ENCODE measurements at regions not wholly inside any gene's neighbourhood (a gene's known extent, or its start where the extent isn't known, plus 50 kb on each side); places are given as distances from the start of the nearest gene placed in this dataset.

GRCh38 chr16:73225983-73226382, 178.1 kb upstream of the ZFHX3 start:
- Histone ChIP-seq H3K79me2 (ENCODE audit: control insufficient read depth, insufficient read depth, low read length) (no peaks in the 10 kb centered on the region), H3K27ac (ENCODE audit: control insufficient read depth, insufficient read depth) (no peak overlapping the region), H4K20me1 (ENCODE audit: control insufficient read depth, insufficient read depth) (no peaks in the 10 kb centered on the region), H2AFZ (ENCODE audit: control insufficient read depth, low read depth, low read length) (no peak overlapping the region), H3K36me3 (ENCODE audit: control insufficient read depth in 2 of 2, insufficient read depth in 2 of 2, low read length in 1 of 2) (no peaks in the 10 kb centered on the region), H3K4me2 (ENCODE audit: control insufficient read depth, insufficient read depth) (no peak overlapping the region), H3K9ac (ENCODE audit: control insufficient read depth, insufficient read depth, low read length) (no peak overlapping the region), H3K4me1 (ENCODE audit: control insufficient read depth, insufficient read depth, low read length) (no peaks in the 10 kb centered on the region), H3K4me3 (no peak overlapping the region), H3K27me3 (replicated peaks in 1 of 2; ENCODE audit: control insufficient read depth in 2 of 2, insufficient read depth in 2 of 2, low read length in 1 of 2) (no peaks in the 10 kb centered on the region), H3K9me3 (replicated peaks; ENCODE audit: control insufficient read depth, insufficient read depth, low read length) (no peaks in the 10 kb centered on the region)
- WGBS (ENCODE audit: insufficient coverage, insufficient replicate concordance, low lambda C conversion rate, missing lambda C conversion rate): 78% methylated on average over 5 of the region's 5 CpGs
- RAD21 ChIA-PET (ENCODE audit: unreplicated experiment): no interaction called here
- POLR2A ChIA-PET: no interaction called here
- ATAC-seq: no peak
- FAIRE-seq: no peak
- SMC1A ChIA-PET (ENCODE audit: uncharacterized antibody, unreplicated experiment): no interaction called here
- CTCF ChIA-PET: no interaction called here
- in situ Hi-C loops (cut with MboI): no loop called here
- no TSS peak for BruUV-seq (replicated peaks)
- TF ChIP-seq TCF3 (IDR thresholded peaks at IDR 0.05; ENCODE audit: borderline replicate concordance, insufficient read depth, low read depth, low read length) (no peak), RBBP5 (conservative IDR thresholded peaks at IDR 0.05) (no peak), ETV6 (conservative IDR thresholded peaks at IDR 0.05 in 1 of 2, IDR thresholded peaks at IDR 0.05 in 1 of 2; ENCODE audit: borderline replicate concordance in 1 of 2, low read depth in 1 of 2) (no peak), MYB (IDR thresholded peaks at IDR 0.05; ENCODE audit: borderline replicate concordance, low read depth, low read length) (no peak), CUX1 (IDR thresholded peaks at IDR 0.05; ENCODE audit: insufficient replicate concordance, low read depth, low read length) (no peak), CHD4 (IDR thresholded peaks at IDR 0.05) (no peak), ZNF384 (IDR thresholded peaks at IDR 0.05; ENCODE audit: borderline replicate concordance, low read depth, low read length) (no peak)
- TF ChIP-seq, protein P1, sequence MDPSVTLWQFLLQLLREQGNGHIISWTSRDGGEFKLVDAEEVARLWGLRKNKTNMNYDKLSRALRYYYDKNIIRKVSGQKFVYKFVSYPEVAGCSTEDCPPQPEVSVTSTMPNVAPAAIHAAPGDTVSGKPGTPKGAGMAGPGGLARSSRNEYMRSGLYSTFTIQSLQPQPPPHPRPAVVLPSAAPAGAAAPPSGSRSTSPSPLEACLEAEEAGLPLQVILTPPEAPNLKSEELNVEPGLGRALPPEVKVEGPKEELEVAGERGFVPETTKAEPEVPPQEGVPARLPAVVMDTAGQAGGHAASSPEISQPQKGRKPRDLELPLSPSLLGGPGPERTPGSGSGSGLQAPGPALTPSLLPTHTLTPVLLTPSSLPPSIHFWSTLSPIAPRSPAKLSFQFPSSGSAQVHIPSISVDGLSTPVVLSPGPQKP (IDR thresholded peaks at IDR 0.05; ENCODE audit: low read depth, low read length): no peak
- TF ChIP-seq, protein P2, sequence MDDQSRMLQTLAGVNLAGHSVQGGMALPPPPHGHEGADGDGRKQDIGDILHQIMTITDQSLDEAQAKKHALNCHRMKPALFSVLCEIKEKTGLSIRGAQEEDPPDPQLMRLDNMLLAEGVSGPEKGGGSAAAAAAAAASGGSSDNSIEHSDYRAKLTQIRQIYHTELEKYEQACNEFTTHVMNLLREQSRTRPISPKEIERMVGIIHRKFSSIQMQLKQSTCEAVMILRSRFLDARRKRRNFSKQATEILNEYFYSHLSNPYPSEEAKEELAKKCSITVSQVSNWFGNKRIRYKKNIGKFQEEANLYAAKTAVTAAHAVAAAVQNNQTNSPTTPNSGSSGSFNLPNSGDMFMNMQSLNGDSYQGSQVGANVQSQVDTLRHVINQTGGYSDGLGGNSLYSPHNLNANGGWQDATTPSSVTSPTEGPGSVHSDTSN (IDR thresholded peaks at IDR 0.05; ENCODE audit: insufficient replicate concordance, low read depth, low read length): no peak
- TF ChIP-seq, protein P3, sequence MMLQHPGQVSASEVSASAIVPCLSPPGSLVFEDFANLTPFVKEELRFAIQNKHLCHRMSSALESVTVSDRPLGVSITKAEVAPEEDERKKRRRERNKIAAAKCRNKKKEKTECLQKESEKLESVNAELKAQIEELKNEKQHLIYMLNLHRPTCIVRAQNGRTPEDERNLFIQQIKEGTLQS (IDR thresholded peaks at IDR 0.05; ENCODE audit: borderline replicate concordance, extremely low read depth, low read depth, low read length): no peak
- intact Hi-C loops (cut with micrococcal nuclease; ENCODE audit: unreplicated experiment): no loop called here
- no peak for DNase-seq (ENCODE audit: low read depth, low spot score)
